ENCODE measurements at regions not wholly inside any gene's neighbourhood (a gene's known extent, or its start where the extent isn't known, plus 50 kb on each side); places are given as distances from the start of the nearest gene placed in this dataset.
"Not testable (repeated sequence)": the region's sequence is repeated elsewhere in the genome, so short reads cannot be mapped to it uniquely, and the experiment has no call there.

DNA sequence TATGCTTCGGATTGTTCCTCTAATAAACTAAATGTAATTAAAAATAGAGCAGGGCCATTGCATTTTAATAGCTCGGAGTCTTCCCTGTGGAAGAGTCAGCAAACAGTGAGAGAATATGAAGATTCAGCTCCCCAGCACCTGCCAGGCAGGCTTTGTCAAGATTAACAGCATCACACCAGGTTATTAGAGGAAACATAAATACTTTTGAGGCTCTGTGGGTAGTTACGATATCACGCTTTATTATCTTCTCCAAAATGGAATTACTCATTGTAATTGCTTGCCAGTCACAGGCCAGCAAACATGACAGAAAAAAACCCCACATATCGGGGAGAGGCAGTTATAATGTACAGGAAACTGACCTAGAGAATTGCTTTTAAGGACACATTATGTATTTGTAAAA is 303.9 kb downstream of the CPS1 start:
- H3K4me1 ChIP-seq (ENCODE audit: insufficient read depth, low read length) = peaks cover 47% of the 10 kb centered on the region
- no peaks in the 10 kb centered on the region for H3K36me3 ChIP-seq (ENCODE audit: insufficient read depth, low read length)
- H3K9me3 ChIP-seq (ENCODE audit: insufficient read depth, low read depth, low read length) = no peaks in the 10 kb centered on the region
- H3K9ac ChIP-seq (ENCODE audit: low read depth, low read length) = 0 out of 2 replicates have a peak overlapping the region, but pooled peaks have one; percentile 43
- WGBS = 75% methylated on average over 3 of the region's 5 CpGs
- no peak overlapping the region; the same call in 1 of the 2 replicates for H3K27ac ChIP-seq (ENCODE audit: low read depth, low read length)
- H3K27me3 ChIP-seq (ENCODE audit: insufficient read depth, low read length) = no peaks in the 10 kb centered on the region
- no peak overlapping the region for H3K4me3 ChIP-seq (ENCODE audit: low read length)

DNA sequence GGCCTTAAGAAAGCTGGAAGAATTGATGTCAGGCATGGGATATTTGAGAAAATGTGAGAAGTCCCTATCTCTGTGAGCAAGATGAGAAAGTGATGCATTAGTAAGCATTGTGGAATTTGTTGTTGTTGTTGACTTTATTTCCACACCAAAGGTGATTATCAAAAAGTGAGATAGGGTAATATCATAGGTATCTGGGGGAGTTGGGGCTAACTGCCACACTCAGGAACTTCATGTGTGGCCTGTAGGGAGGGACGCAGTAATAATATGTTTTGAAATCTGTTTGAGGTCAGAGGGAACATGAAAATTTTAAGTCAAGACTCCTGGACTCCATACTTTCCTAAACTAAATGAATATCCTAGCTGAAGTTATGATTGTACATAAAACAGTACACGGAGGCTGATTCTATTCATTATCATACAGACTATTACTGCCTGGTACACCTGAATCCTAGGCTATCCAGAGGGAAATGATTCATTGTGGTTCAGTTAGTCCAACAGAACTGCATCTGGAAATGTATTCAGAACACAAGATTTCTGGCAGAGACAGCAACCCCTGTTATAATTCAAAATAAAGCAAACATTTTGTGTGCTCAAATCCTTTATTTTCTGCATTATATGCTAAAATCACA is 304.8 kb downstream of the CPS1 start:
- Histone ChIP-seq H3K9ac (ENCODE audit: low read depth, low read length) (no peak overlapping the region), H3K27me3 (ENCODE audit: insufficient read depth, low read length) (no peaks in the 10 kb centered on the region), H3K4me1 (ENCODE audit: insufficient read depth, low read length) (peaks cover 47% of the 10 kb centered on the region), H3K4me3 (ENCODE audit: low read length) (no peak overlapping the region), H3K36me3 (ENCODE audit: insufficient read depth, low read length) (no peaks in the 10 kb centered on the region), H3K9me3 (ENCODE audit: insufficient read depth, low read depth, low read length) (no peaks in the 10 kb centered on the region), H3K27ac (ENCODE audit: low read depth, low read length) (no peak overlapping the region)
- 80% methylated on average over 1 of the region's 2 CpGs for WGBS

- Histone ChIP-seq H3K9me3 (ENCODE audit: insufficient read depth, low read depth, low read length) (no peaks in the 10 kb centered on the region), H3K4me3 (ENCODE audit: low read length) (no peak overlapping the region), H3K27ac (ENCODE audit: low read depth, low read length) (peak overlapping the region; percentile 10; the same call in 1 of the 2 replicates), H3K9ac (ENCODE audit: low read depth, low read length) (no peak overlapping the region), H3K36me3 (ENCODE audit: insufficient read depth, low read length) (no peaks in the 10 kb centered on the region), H3K27me3 (ENCODE audit: insufficient read depth, low read length) (no peaks in the 10 kb centered on the region), H3K4me1 (ENCODE audit: insufficient read depth, low read length) (peaks cover 47% of the 10 kb centered on the region)
- 89% methylated on average over 1 of the region's 2 CpGs for WGBS
Observed at GRCh38 chr2:210862283-210863065, 306.1 kb downstream of the CPS1 start.

GRCh38 chr2:210863283-210863682 is 306.9 kb downstream of the CPS1 start:
- no peak overlapping the region for H3K27ac ChIP-seq (ENCODE audit: low read depth, low read length)
- H3K9ac ChIP-seq (ENCODE audit: low read depth, low read length) = no peak overlapping the region
- whole genome bisulfite sequencing = 100% methylated on average over 1 of the region's 1 CpG
- H3K4me1 ChIP-seq (ENCODE audit: insufficient read depth, low read length) = peaks cover 47% of the 10 kb centered on the region
- H3K27me3 ChIP-seq (ENCODE audit: insufficient read depth, low read length) = no peaks in the 10 kb centered on the region
- H3K4me3 ChIP-seq (ENCODE audit: low read length) = no peak overlapping the region
- no peaks in the 10 kb centered on the region for H3K9me3 ChIP-seq (ENCODE audit: insufficient read depth, low read depth, low read length)
- no peaks in the 10 kb centered on the region for H3K36me3 ChIP-seq (ENCODE audit: insufficient read depth, low read length)

DNA sequence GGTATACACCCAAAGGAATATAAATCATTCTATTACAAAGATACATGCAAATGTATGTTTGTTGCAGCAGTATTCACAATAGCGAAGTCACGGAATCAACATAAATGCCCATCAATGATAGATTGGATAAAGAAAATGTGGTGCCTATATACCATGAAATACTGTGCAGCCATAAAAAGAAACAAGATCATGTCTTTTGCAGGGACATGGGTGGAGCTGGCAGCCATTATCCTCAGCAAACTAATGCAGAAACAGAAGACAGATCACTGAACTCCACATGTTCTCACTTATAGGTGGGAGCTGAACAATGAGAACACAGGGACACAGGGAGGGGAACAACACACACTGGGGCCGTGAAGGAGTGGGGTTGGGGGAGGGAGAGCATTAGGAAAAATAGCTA is 315.2 kb downstream of the CPS1 start:
- H3K4me1 ChIP-seq (ENCODE audit: insufficient read depth, low read length); H3K27me3 ChIP-seq (ENCODE audit: insufficient read depth, low read length); H3K36me3 ChIP-seq (ENCODE audit: insufficient read depth, low read length); H3K4me3 ChIP-seq (ENCODE audit: low read length); H3K9me3 ChIP-seq (ENCODE audit: insufficient read depth, low read depth, low read length); H3K9ac ChIP-seq (ENCODE audit: low read depth, low read length); H3K27ac ChIP-seq (ENCODE audit: low read depth, low read length): not testable (repeated sequence)
- WGBS = 93% methylated on average over 3 of the region's 3 CpGs

DNA sequence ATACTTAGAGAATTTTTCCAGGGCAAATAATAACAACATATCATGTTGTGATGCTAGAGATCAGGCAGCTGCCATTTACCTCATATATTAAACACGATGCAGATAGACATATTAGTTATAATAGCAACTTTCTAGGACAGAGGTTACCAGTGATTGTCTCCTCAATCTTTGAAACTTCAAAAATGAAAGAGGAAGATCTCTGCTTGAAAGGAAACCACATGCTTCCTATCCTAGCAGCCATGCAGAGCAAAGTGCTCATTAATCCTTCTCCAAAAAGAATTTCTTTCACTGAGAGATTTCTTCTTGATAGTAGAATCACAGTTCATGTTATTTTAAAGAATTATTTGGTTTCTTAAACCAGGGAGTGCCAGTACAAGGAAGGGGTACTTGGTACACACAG is 317.2 kb downstream of the CPS1 start:
- H3K4me1 ChIP-seq (ENCODE audit: insufficient read depth, low read length) = no peaks in the 10 kb centered on the region
- H3K9me3 ChIP-seq (ENCODE audit: insufficient read depth, low read depth, low read length) = no peaks in the 10 kb centered on the region
- H3K36me3 ChIP-seq (ENCODE audit: insufficient read depth, low read length) = no peaks in the 10 kb centered on the region
- no peak overlapping the region for H3K4me3 ChIP-seq (ENCODE audit: low read length)
- no peak overlapping the region for H3K27ac ChIP-seq (ENCODE audit: low read depth, low read length)
- no CpG with 5 or more reads among the region's 1 CpG for WGBS
- no peaks in the 10 kb centered on the region for H3K27me3 ChIP-seq (ENCODE audit: insufficient read depth, low read length)
- H3K9ac ChIP-seq (ENCODE audit: low read depth, low read length) = no peak overlapping the region

DNA sequence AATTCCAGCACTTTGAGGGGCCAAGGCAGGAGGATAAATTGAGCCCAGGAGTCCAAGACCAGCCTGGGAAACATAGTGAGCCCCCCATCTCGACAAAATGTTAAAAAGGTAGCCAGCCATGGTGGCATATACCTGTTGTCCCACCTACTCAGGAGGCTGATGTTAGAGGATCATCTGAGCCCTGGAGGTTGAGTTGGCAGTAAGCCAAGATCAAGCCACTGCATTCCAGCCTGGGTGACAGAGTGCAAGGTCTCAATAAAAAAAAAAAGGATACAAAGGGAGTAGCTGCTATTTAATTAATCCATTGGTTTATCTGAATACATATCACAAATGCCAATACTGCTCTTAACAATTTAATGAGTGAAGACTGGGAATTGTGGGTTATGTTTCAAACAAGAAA is 327.8 kb downstream of the CPS1 start:
- Histone ChIP-seq H3K4me3 (ENCODE audit: low read length) (no peak overlapping the region), H3K27ac (ENCODE audit: low read depth, low read length) (no peak overlapping the region), H3K27me3 (ENCODE audit: insufficient read depth, low read length) (no peaks in the 10 kb centered on the region), H3K9me3 (ENCODE audit: insufficient read depth, low read depth, low read length) (no peaks in the 10 kb centered on the region), H3K9ac (ENCODE audit: low read depth, low read length) (no peak overlapping the region), H3K4me1 (ENCODE audit: insufficient read depth, low read length) (no peaks in the 10 kb centered on the region), H3K36me3 (ENCODE audit: insufficient read depth, low read length) (no peaks in the 10 kb centered on the region)
- 96% methylated on average over 1 of the region's 1 CpG for WGBS

DNA sequence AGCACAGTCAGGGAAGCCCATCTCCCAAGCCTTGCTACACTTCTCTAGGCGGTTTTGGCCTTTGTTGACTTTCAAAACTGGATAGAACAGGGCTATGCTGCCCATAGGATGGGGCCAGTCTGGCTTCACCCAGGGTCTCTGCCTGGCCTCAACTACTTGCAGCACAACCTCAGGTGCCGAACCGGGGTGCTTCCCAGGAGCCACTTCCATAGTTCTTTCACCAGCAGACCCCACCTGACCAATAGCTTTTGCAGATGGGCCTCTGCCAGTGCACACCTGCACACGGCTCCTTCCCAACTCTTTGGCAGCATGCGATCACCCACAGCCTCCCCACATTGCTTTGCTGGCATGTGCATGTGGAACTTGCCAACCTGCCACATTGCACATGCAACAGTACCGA is 331.6 kb downstream of the CPS1 start:
- no peaks in the 10 kb centered on the region for H3K9me3 ChIP-seq (ENCODE audit: insufficient read depth, low read depth, low read length)
- no peaks in the 10 kb centered on the region for H3K27me3 ChIP-seq (ENCODE audit: insufficient read depth, low read length)
- no peaks in the 10 kb centered on the region for H3K4me1 ChIP-seq (ENCODE audit: insufficient read depth, low read length)
- no peaks in the 10 kb centered on the region for H3K36me3 ChIP-seq (ENCODE audit: insufficient read depth, low read length)
- WGBS = 97% methylated on average over 6 of the region's 6 CpGs
- H3K4me3 ChIP-seq (ENCODE audit: low read length) = no peak overlapping the region
- no peak overlapping the region for H3K9ac ChIP-seq (ENCODE audit: low read depth, low read length)
- no peak overlapping the region for H3K27ac ChIP-seq (ENCODE audit: low read depth, low read length)

- Histone ChIP-seq H3K27me3 (ENCODE audit: insufficient read depth, low read length) (no peaks in the 10 kb centered on the region), H3K9ac (ENCODE audit: low read depth, low read length) (no peak overlapping the region), H3K9me3 (ENCODE audit: insufficient read depth, low read depth, low read length) (no peaks in the 10 kb centered on the region), H3K27ac (ENCODE audit: low read depth, low read length) (no peak overlapping the region), H3K36me3 (ENCODE audit: insufficient read depth, low read length) (no peaks in the 10 kb centered on the region), H3K4me3 (ENCODE audit: low read length) (no peak overlapping the region), H3K4me1 (ENCODE audit: insufficient read depth, low read length) (no peaks in the 10 kb centered on the region)
- WGBS = 83% methylated on average over 4 of the region's 5 CpGs
Observed at GRCh38 chr2:210895132-210895531, 338.7 kb downstream of the CPS1 start.

DNA sequence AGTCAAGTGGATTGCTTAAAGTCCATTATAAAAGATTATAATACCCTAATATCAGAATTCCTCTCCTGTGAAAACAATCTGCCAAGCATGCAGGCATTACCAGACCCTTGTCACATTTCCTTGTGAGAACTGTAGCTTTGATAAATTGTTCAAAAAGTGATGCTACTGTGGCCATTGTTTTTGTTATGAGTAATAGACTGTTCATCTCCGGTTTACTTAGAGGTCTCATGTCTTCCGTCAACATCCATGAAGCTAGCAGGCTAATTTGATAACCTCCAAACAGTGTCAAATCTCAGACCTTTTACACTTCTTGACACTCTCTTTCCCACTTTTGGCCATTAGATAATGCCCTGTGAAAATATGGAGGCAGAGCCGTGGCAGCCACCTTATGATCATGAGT is 342.7 kb downstream of the CPS1 start:
- Histone ChIP-seq H3K9ac (ENCODE audit: low read depth, low read length) (no peak overlapping the region), H3K36me3 (ENCODE audit: insufficient read depth, low read length) (no peaks in the 10 kb centered on the region), H3K27ac (ENCODE audit: low read depth, low read length) (no peak overlapping the region), H3K4me3 (ENCODE audit: low read length) (no peak overlapping the region), H3K4me1 (ENCODE audit: insufficient read depth, low read length) (no peaks in the 10 kb centered on the region), H3K27me3 (ENCODE audit: insufficient read depth, low read length) (no peaks in the 10 kb centered on the region), H3K9me3 (ENCODE audit: insufficient read depth, low read depth, low read length) (no peaks in the 10 kb centered on the region)
- 65% methylated on average over 3 of the region's 3 CpGs for WGBS

DNA sequence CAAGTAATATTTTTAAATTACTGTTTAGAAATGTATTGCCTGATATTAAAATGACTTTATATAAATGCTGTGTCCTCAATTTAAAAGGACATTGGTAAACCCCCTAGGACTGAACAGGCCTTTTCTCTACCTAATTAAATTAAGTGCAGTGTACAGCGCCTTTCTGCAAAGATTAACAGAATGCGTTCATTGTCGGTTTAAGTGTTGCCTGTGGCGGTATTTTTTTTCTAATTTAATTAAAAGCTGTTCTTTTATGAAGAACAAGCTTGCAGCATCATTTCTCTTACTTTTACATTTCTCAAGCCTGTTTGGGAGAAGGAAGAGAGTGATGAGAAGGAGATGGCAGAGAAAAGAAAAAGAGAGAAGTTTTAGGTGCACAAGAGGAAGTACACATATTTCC is 344.9 kb downstream of the CPS1 start:
- Histone ChIP-seq H3K36me3 (ENCODE audit: insufficient read depth, low read length) (no peaks in the 10 kb centered on the region), H3K4me3 (ENCODE audit: low read length) (no peak overlapping the region), H3K9ac (ENCODE audit: low read depth, low read length) (no peak overlapping the region), H3K9me3 (ENCODE audit: insufficient read depth, low read depth, low read length) (no peaks in the 10 kb centered on the region), H3K27ac (ENCODE audit: low read depth, low read length) (no peak overlapping the region), H3K27me3 (ENCODE audit: insufficient read depth, low read length) (no peaks in the 10 kb centered on the region), H3K4me1 (ENCODE audit: insufficient read depth, low read length) (no peaks in the 10 kb centered on the region)
- 100% methylated on average over 3 of the region's 4 CpGs for WGBS
